ENCODE measurements at regions not wholly inside any gene's neighbourhood (a gene's known extent, or its start where the extent isn't known, plus 50 kb on each side); places are given as distances from the start of the nearest gene placed in this dataset.

DNA sequence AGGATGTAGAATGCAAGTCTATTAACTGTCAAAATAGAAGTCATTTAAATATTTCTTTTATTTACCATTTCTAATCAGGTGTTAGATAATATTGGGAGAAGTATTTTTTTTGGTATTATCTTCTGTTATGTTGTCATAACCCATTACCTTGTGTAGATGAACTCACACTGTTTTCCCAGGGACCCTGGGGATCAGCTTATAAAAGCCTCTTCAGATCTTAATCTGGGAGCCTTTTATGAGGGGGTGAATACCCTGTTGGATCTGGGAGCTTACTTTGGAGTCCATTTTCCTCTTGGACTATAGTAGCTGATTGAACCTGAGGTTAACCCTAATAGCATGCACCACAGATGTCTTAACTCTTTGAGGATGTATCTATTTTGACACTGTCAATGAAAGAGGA, 176.3 kb upstream of the ATP2B1 start:
- no peaks in the 10 kb centered on the region for H3K4me1 ChIP-seq (ENCODE audit: control insufficient read depth in 2 of 2, insufficient read depth in 2 of 2, low read length in 1 of 2)
- H3K9me3 ChIP-seq (ENCODE audit: control insufficient read depth in 2 of 2, insufficient read depth in 1 of 2, low read depth in 1 of 2, low read length in 1 of 2): no peaks in the 10 kb centered on the region
- H3K27me3 ChIP-seq (ENCODE audit: control insufficient read depth in 1 of 2, insufficient read depth in 2 of 2, low read length in 2 of 2): no peaks in the 10 kb centered on the region
- no peak overlapping the region for H3K4me3 ChIP-seq (ENCODE audit: low read depth in 1 of 2, low read length in 2 of 2)
- no peak overlapping the region for H3K27ac ChIP-seq (ENCODE audit: low read depth in 2 of 2, low read length in 1 of 2)
- no peaks in the 10 kb centered on the region for H3K36me3 ChIP-seq (ENCODE audit: control insufficient read depth in 2 of 2, insufficient read depth in 2 of 2, low read length in 1 of 2)

DNA sequence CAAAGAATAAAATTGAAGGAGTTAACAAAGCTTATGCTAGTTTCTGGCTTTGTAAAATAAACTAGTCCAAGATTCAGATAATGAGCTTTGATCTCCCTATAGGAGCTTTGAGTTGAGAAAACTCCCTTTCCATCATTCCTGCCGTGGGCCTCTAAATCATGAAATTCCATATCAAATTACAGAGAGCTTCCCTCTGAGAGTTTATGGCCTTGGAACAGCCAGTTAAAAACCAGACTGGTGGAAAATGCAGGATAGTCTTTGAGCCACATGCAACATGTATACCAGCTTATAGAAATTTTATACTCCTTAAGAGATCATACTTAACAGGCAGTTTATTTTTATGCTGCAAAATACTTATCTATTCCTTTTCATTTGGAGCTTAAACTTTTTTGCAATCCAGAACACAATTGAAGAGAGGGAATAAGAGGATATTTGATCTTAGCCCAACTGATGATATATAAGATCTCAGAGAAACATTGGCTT, 175.8 kb upstream of the ATP2B1 start:
- no peak overlapping the region for H3K27ac ChIP-seq (ENCODE audit: low read depth in 2 of 2, low read length in 1 of 2)
- WGBS, 2 donors: 63 to 64% methylated on average over 1 of the region's 1 CpG
- H3K27me3 ChIP-seq (ENCODE audit: control insufficient read depth in 1 of 2, insufficient read depth in 2 of 2, low read length in 2 of 2): no peaks in the 10 kb centered on the region

DNA sequence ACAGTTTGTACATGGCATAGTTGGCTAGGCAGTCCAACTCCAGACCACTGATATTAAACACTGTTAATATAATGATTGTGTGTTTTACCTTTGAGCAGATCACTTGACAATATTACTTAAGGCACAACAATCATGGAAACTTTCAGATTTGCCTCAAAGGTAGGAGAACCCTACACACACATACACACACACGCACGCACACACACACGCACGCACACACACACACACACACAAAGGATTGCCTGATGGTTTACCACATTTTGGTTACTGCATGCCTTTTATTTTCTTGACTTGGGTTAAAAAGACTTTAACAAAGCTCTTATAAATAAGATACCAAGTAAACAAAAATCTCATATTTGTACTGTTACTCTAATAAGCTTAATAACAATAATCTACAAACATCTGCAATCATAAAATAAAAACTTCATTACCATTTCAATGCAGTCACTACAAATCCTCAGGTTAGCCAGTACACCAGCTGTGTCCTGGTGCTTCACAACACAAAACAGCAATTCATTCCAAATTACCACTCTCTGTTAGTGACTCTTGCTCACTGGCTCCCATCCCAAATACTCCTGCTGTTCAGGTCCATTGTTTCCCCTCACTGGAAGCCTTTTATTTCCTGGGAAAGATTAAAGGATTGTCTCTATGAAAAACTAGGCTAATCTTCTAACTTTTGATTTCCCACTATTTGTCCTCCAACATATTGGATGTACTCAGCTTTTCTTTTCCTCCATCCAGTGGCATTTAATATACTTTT, 175.2 kb upstream of the ATP2B1 start:
- Histone ChIP-seq H3K27me3 (ENCODE audit: control insufficient read depth in 1 of 2, insufficient read depth in 2 of 2, low read length in 2 of 2) (no peaks in the 10 kb centered on the region), H3K27ac (ENCODE audit: low read depth in 2 of 2, low read length in 1 of 2) (no peak overlapping the region), H3K4me1 (ENCODE audit: control insufficient read depth in 2 of 2, insufficient read depth in 2 of 2, low read length in 1 of 2) (no peaks in the 10 kb centered on the region), H3K9me3 (ENCODE audit: control insufficient read depth in 2 of 2, insufficient read depth in 1 of 2, low read depth in 1 of 2, low read length in 1 of 2) (no peaks in the 10 kb centered on the region), H3K36me3 (ENCODE audit: control insufficient read depth in 2 of 2, insufficient read depth in 2 of 2, low read length in 1 of 2) (no peaks in the 10 kb centered on the region), H3K4me3 (ENCODE audit: low read depth in 1 of 2, low read length in 2 of 2) (no peak overlapping the region)
- WGBS, 2 donors: 95 to 97% methylated on average over 4 of the region's 4 CpGs

More for the DNA sequence above, 175.8 kb upstream of the ATP2B1 start:
- H3K4me1 ChIP-seq (ENCODE audit: control insufficient read depth in 2 of 2, insufficient read depth in 2 of 2, low read length in 1 of 2): no peaks in the 10 kb centered on the region
- H3K4me3 ChIP-seq (ENCODE audit: low read depth in 1 of 2, low read length in 2 of 2): no peak overlapping the region
- no peaks in the 10 kb centered on the region for H3K36me3 ChIP-seq (ENCODE audit: control insufficient read depth in 2 of 2, insufficient read depth in 2 of 2, low read length in 1 of 2)
- H3K9me3 ChIP-seq (ENCODE audit: control insufficient read depth in 2 of 2, insufficient read depth in 1 of 2, low read depth in 1 of 2, low read length in 1 of 2): no peaks in the 10 kb centered on the region

DNA sequence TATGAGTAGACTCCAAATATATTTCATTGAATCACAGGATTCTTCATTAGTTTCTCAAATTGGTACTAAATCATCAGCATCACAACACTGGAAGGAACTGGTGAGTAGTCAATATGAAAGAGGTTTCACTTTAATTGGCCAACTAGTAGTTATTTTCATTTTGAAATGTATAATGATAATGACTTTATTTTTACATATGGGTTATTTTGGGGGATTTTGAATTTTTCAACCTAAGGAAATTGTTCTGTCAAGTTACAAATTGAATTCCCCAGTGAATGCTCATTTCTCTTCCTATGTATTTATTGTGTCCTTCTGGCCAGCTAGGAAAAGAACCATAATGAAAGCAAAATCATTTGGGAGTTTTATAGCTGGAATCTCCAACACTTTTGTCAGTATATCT, 174.2 kb upstream of the ATP2B1 start:
- Histone ChIP-seq H3K36me3 (ENCODE audit: control insufficient read depth in 2 of 2, insufficient read depth in 2 of 2, low read length in 1 of 2) (no peaks in the 10 kb centered on the region), H3K4me3 (ENCODE audit: low read depth in 1 of 2, low read length in 2 of 2) (no peak overlapping the region), H3K27me3 (ENCODE audit: control insufficient read depth in 1 of 2, insufficient read depth in 2 of 2, low read length in 2 of 2) (peaks cover 0 to 2% of the 10 kb centered on the region in 2 donors), H3K9me3 (ENCODE audit: control insufficient read depth in 2 of 2, insufficient read depth in 1 of 2, low read depth in 1 of 2, low read length in 1 of 2) (no peaks in the 10 kb centered on the region), H3K27ac (ENCODE audit: low read depth in 2 of 2, low read length in 1 of 2) (no peak overlapping the region), H3K4me1 (ENCODE audit: control insufficient read depth in 2 of 2, insufficient read depth in 2 of 2, low read length in 1 of 2) (no peaks in the 10 kb centered on the region)

DNA sequence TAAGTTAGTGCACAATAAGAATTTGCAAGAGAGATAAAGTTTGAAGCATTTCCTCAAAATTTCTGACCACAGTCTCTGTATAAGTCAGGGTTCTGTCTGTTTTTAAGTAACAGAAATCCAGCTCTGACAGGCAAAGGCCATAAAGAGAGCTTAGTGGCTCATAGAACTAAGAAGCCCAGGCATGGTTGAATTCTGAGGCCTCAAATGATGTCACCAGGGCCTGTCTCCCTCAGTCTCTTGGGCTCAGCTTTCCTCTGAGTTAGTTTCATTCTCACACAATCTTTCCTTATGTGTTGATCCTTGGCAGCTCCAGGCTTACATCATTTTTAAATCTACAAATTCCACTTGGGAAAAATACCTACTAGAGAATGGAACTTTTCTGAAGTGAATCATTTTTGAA, 173.4 kb upstream of the ATP2B1 start:
- no peak overlapping the region for H3K4me3 ChIP-seq (ENCODE audit: low read depth in 1 of 2, low read length in 2 of 2)
- peaks cover 0 to 2% of the 10 kb centered on the region in 2 donors for H3K27me3 ChIP-seq (ENCODE audit: control insufficient read depth in 1 of 2, insufficient read depth in 2 of 2, low read length in 2 of 2)
- H3K36me3 ChIP-seq (ENCODE audit: control insufficient read depth in 2 of 2, insufficient read depth in 2 of 2, low read length in 1 of 2): no peaks in the 10 kb centered on the region
- H3K27ac ChIP-seq (ENCODE audit: low read depth in 2 of 2, low read length in 1 of 2): no peak overlapping the region
- H3K4me1 ChIP-seq (ENCODE audit: control insufficient read depth in 2 of 2, insufficient read depth in 2 of 2, low read length in 1 of 2): no peaks in the 10 kb centered on the region
- H3K9me3 ChIP-seq (ENCODE audit: control insufficient read depth in 2 of 2, insufficient read depth in 1 of 2, low read depth in 1 of 2, low read length in 1 of 2): no peaks in the 10 kb centered on the region

DNA sequence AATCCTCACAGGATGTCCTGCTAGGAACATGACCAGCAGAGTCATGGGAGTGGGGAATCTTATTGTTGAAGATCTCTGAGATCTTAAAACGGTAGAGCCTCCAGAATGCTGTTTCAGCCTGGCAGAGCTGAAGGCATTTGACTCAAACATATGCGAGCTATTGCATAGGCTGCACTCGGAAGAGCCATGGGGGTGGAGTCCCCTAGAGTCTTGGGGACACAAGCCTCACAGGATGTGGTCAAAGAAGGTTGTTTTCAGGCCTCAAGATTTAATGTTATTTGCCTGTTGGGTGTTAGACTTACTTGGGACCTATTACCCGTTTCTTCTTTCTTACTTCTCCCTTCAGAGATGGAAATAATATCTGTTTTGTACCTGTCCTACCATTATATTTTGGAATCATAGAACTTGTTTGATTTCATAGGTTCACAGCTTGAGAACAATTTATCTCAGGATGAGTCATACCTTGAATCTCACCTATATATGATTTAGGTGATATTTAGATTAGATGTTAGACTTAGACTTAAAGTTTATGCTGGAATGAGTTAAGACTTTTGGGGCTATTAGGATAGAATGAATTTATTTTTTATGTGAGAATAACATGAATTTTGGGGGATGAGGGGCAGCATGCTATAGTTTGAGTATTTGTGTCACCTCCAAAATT, 172.2 kb upstream of the ATP2B1 start:
- Histone ChIP-seq H3K4me1 (ENCODE audit: control insufficient read depth in 2 of 2, insufficient read depth in 2 of 2, low read length in 1 of 2) (no peaks in the 10 kb centered on the region), H3K27ac (ENCODE audit: low read depth in 2 of 2, low read length in 1 of 2) (no peak overlapping the region), H3K9me3 (ENCODE audit: control insufficient read depth in 2 of 2, insufficient read depth in 1 of 2, low read depth in 1 of 2, low read length in 1 of 2) (no peaks in the 10 kb centered on the region), H3K27me3 (ENCODE audit: control insufficient read depth in 1 of 2, insufficient read depth in 2 of 2, low read length in 2 of 2) (peaks cover 0 to 2% of the 10 kb centered on the region in 2 donors), H3K36me3 (ENCODE audit: control insufficient read depth in 2 of 2, insufficient read depth in 2 of 2, low read length in 1 of 2) (no peaks in the 10 kb centered on the region), H3K4me3 (ENCODE audit: low read depth in 1 of 2, low read length in 2 of 2) (no peak overlapping the region)
- 55 to 64% methylated on average over 4 of the region's 4 CpGs for WGBS, 2 donors

DNA sequence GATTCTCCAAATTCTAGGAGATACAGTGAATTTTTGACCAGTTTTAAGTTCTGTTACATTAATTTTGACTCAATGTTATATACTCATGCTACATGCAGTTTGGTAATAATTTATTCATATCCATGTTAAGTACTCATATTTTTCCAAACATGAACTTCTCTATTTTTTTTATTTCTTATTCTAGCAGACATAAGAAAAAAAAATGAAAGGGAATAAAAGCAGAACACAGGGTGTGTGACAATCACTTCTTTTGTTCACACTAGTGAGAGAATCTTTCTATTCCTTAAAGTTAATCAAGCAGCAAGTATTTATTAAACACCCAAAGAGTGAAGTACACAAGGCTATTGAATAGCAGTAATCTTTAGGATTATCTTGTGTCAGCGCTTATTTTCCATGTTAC, 171.1 kb upstream of the ATP2B1 start:
- Histone ChIP-seq H3K4me3 (ENCODE audit: low read depth in 1 of 2, low read length in 2 of 2) (no peak overlapping the region), H3K36me3 (ENCODE audit: control insufficient read depth in 2 of 2, insufficient read depth in 2 of 2, low read length in 1 of 2) (no peaks in the 10 kb centered on the region), H3K27me3 (ENCODE audit: control insufficient read depth in 1 of 2, insufficient read depth in 2 of 2, low read length in 2 of 2) (peaks cover 0 to 2% of the 10 kb centered on the region in 2 donors), H3K9me3 (ENCODE audit: control insufficient read depth in 2 of 2, insufficient read depth in 1 of 2, low read depth in 1 of 2, low read length in 1 of 2) (no peaks in the 10 kb centered on the region), H3K4me1 (ENCODE audit: control insufficient read depth in 2 of 2, insufficient read depth in 2 of 2, low read length in 1 of 2) (no peaks in the 10 kb centered on the region), H3K27ac (ENCODE audit: low read depth in 2 of 2, low read length in 1 of 2) (no peak overlapping the region)
- 66 to 69% methylated on average over 1 of the region's 1 CpG for WGBS, 2 donors

DNA sequence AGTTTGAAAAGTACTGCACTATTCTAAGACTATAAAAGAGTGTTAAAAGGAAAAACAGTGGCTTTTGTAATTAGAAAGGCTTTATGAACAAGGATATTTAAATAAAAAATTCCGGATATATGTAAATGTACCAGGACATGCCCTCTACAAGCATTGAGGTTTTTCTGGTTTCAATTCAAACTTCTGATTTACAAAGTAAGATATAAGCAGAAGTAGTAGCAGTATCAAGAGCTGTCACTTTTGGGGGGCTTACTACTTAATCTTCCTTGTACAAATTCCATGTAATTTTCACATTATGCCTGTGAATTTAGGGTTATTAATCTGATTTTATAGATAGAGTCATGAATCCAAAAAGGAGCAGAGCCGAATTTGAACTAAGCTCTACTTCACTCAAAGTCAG, 170.3 kb upstream of the ATP2B1 start:
- 66 to 68% methylated on average over 2 of the region's 2 CpGs for WGBS, 2 donors
- Histone ChIP-seq H3K9me3 (ENCODE audit: control insufficient read depth in 2 of 2, insufficient read depth in 1 of 2, low read depth in 1 of 2, low read length in 1 of 2) (no peaks in the 10 kb centered on the region), H3K27me3 (ENCODE audit: control insufficient read depth in 1 of 2, insufficient read depth in 2 of 2, low read length in 2 of 2) (peaks cover 0 to 2% of the 10 kb centered on the region in 2 donors), H3K36me3 (ENCODE audit: control insufficient read depth in 2 of 2, insufficient read depth in 2 of 2, low read length in 1 of 2) (no peaks in the 10 kb centered on the region), H3K27ac (ENCODE audit: low read depth in 2 of 2, low read length in 1 of 2) (no peak overlapping the region), H3K4me3 (ENCODE audit: low read depth in 1 of 2, low read length in 2 of 2) (no peak overlapping the region), H3K4me1 (ENCODE audit: control insufficient read depth in 2 of 2, insufficient read depth in 2 of 2, low read length in 1 of 2) (peaks cover 0 to 3% of the 10 kb centered on the region in 2 donors)

DNA sequence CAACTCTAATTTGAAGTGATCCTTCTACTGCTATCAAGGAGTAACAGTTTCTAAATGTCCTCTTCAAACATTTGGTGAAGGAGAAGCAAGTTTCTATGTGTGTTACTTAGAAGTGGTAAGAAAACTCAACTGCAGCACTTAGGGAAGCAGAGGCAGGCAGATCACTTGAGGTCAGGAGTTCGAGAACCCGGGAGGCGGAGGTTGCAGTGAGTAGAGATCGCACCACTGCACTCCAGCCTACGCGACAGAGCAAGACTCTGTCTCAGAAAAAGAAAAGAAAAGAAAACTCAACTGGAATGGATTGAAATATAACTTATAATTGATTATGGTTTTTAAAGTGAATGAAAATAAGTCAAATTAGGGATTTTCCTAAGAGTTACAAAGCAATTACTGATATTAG, 169.7 kb upstream of the ATP2B1 start:
- peaks cover 0 to 2% of the 10 kb centered on the region in 2 donors for H3K27me3 ChIP-seq (ENCODE audit: control insufficient read depth in 1 of 2, insufficient read depth in 2 of 2, low read length in 2 of 2)
- WGBS, 2 donors: 93 to 96% methylated on average over 6 of the region's 6 CpGs
- H3K27ac ChIP-seq (ENCODE audit: low read depth in 2 of 2, low read length in 1 of 2): no peak overlapping the region
- no peak overlapping the region for H3K4me3 ChIP-seq (ENCODE audit: low read depth in 1 of 2, low read length in 2 of 2)
- no peaks in the 10 kb centered on the region for H3K9me3 ChIP-seq (ENCODE audit: control insufficient read depth in 2 of 2, insufficient read depth in 1 of 2, low read depth in 1 of 2, low read length in 1 of 2)
- H3K4me1 ChIP-seq (ENCODE audit: control insufficient read depth in 2 of 2, insufficient read depth in 2 of 2, low read length in 1 of 2): peaks cover 0 to 4% of the 10 kb centered on the region in 2 donors
- H3K36me3 ChIP-seq (ENCODE audit: control insufficient read depth in 2 of 2, insufficient read depth in 2 of 2, low read length in 1 of 2): no peaks in the 10 kb centered on the region

DNA sequence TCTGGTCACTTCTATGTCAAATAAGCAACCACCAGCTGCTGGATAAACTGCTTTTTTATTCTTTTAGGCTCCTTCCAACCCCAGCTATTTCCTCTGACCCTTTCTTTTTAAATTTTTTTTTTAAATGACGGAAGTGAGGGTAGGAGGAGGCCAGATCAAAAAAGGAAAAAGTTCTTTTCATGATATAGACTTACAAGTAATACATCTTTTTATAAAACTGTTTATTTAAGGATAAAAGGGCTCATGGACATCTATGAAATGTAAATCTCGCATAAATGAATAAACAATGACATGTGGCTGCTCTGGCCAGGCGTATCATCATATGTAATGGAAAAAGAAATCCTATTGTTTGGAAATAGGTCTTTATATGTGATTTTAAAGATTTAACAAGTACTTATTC, 169.0 kb upstream of the ATP2B1 start:
- Histone ChIP-seq H3K36me3 (ENCODE audit: control insufficient read depth in 2 of 2, insufficient read depth in 2 of 2, low read length in 1 of 2) (no peaks in the 10 kb centered on the region), H3K27ac (ENCODE audit: low read depth in 2 of 2, low read length in 1 of 2) (no peak overlapping the region)
- WGBS, 2 donors: 79 to 82% methylated on average over 3 of the region's 3 CpGs

More for the DNA sequence above, 169.0 kb upstream of the ATP2B1 start:
- Histone ChIP-seq H3K4me1 (ENCODE audit: control insufficient read depth in 2 of 2, insufficient read depth in 2 of 2, low read length in 1 of 2) (peaks cover 0 to 4% of the 10 kb centered on the region in 2 donors), H3K4me3 (ENCODE audit: low read depth in 1 of 2, low read length in 2 of 2) (no peak overlapping the region), H3K9me3 (ENCODE audit: control insufficient read depth in 2 of 2, insufficient read depth in 1 of 2, low read depth in 1 of 2, low read length in 1 of 2) (no peaks in the 10 kb centered on the region), H3K27me3 (ENCODE audit: control insufficient read depth in 1 of 2, insufficient read depth in 2 of 2, low read length in 2 of 2) (peaks cover 0 to 2% of the 10 kb centered on the region in 2 donors)
